ENCODE measurements at regions not wholly inside any gene's neighbourhood (a gene's known extent, or its start where the extent isn't known, plus 50 kb on each side); places are given as distances from the start of the nearest gene placed in this dataset.

DNA sequence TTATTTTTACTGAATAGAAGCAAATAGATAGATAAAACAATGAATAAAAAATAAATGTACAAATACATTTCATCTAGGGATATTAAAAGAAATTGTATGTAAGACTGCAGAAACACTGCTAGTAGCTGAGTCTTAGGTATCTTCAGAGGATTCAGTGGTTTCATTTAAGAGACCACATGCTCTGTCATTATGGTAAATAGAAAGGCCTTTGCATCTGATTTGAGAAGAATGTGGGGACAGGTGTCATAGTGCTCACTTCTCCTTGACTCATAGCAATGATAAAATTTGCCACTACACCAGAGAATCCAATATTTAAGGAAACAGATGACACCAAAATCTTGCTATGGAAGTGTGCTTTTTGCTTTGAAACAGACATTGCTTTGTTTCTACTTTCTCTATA lies 59.8 kb upstream of the PPP1R2C start:
- TF ChIP-seq, protein P1, sequence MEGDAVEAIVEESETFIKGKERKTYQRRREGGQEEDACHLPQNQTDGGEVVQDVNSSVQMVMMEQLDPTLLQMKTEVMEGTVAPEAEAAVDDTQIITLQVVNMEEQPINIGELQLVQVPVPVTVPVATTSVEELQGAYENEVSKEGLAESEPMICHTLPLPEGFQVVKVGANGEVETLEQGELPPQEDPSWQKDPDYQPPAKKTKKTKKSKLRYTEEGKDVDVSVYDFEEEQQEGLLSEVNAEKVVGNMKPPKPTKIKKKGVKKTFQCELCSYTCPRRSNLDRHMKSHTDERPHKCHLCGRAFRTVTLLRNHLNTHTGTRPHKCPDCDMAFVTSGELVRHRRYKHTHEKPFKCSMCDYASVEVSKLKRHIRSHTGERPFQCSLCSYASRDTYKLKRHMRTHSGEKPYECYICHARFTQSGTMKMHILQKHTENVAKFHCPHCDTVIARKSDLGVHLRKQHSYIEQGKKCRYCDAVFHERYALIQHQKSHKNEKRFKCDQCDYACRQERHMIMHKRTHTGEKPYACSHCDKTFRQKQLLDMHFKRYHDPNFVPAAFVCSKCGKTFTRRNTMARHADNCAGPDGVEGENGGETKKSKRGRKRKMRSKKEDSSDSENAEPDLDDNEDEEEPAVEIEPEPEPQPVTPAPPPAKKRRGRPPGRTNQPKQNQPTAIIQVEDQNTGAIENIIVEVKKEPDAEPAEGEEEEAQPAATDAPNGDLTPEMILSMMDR (conservative IDR thresholded peaks at IDR 0.05; ENCODE audit: low read length), result no peak
- no peak for TF ChIP-seq EZH2phosphoT487 (IDR thresholded peaks at IDR 0.05; ENCODE audit: borderline replicate concordance)
